WTC11 (cell line): ENCODE measurements at regions not wholly inside any gene's neighbourhood (a gene's known extent, or its start where the extent isn't known, plus 50 kb on each side); places are given as distances from the start of the nearest gene placed in this dataset.

Source experiments
- ATAC-seq: fragments of 200-7000 bp; cut with Tn5 transposase; 2 replicates; pipeline ENCODE4 v1.10.0; 2021; ENCODE audit warnings: mild to moderate bottlenecking, moderate library complexity
- CTCF ChIA-PET: fragments of 300-600 bp; sonication (Branson Sonifier 250); formaldehyde crosslinking; loops from one replicate; lab custom pipeline; 2021; ENCODE audit warnings: antibody characterized with exemption; lab: Charles Lee
- POLR2A ChIA-PET: fragments of 350-600 bp; sonication (Branson Sonifier 250); formaldehyde crosslinking; loops from one replicate; lab custom pipeline; 2021; ENCODE audit warnings: antibody characterized with exemption; lab: Charles Lee
- DNase-seq: peaks from one replicate; pipeline ENCODE4 v3.0.0; 2021; ENCODE audit warnings: low spot score
- H3K27ac Mint-ChIP-seq: 2 replicates; pipeline ENCODE4 v1.8.0; 2021; ENCODE audit warnings: mixed read lengths
- H3K27me3 Mint-ChIP-seq: 2 replicates; pipeline ENCODE4 v1.8.0; 2021; ENCODE audit warnings: low read depth, mild to moderate bottlenecking, moderate library complexity, mixed read lengths
- H3K36me3 Mint-ChIP-seq: 2 replicates; pipeline ENCODE4 v1.8.0; 2021; ENCODE audit warnings: mixed read lengths
- H3K4me1 Mint-ChIP-seq: 2 replicates; pipeline ENCODE4 v1.8.0; 2022; ENCODE audit warnings: mixed read lengths
- H3K4me3 Mint-ChIP-seq: 2 replicates; pipeline ENCODE4 v1.8.0; 2021; ENCODE audit warnings: mild to moderate bottlenecking, moderate library complexity, mixed read lengths
- H3K9me3 Mint-ChIP-seq: 2 replicates; pipeline ENCODE4 v1.8.0; 2021; ENCODE audit warnings: mixed read lengths
- ELF4 ChIP-seq: sonication (generic); formaldehyde crosslinking; IDR thresholded peaks from 2 replicates; pipeline ENCODE4 v1.8.1; 2022; ENCODE audit warnings: low read depth, mild to moderate bottlenecking, moderate library complexity, missing genetic modification reagents
- JAZF1 ChIP-seq: fragments of 250-450 bp; sonication (Bioruptor Pico); IDR thresholded peaks from 2 replicates; pipeline ENCODE4 v1.9.0; 2021; ENCODE audit warnings: moderate library complexity, mild to moderate bottlenecking, inconsistent platforms
- NFYB ChIP-seq: sonication (generic); formaldehyde crosslinking; conservative IDR thresholded peaks from 2 replicates; pipeline ENCODE4 v1.8.0; 2022; ENCODE audit warnings: low read depth, missing genetic modification reagents
- RORB ChIP-seq: fragments of 250-450 bp; sonication (Bioruptor Pico); IDR thresholded peaks from 2 replicates; pipeline ENCODE4 v1.9.0; 2021; ENCODE audit warnings: mild to moderate bottlenecking
- TP53 ChIP-seq: sonication (generic); formaldehyde crosslinking; IDR thresholded peaks from 2 replicates; pipeline ENCODE4 v1.8.1; 2023; ENCODE audit warnings: mild to moderate bottlenecking, missing genetic modification reagents
- ZNF219 ChIP-seq: sonication (generic); formaldehyde crosslinking; IDR thresholded peaks from 2 replicates; pipeline ENCODE4 v1.8.0; 2023; ENCODE audit warnings: missing genetic modification reagents, mild to moderate bottlenecking, borderline replicate concordance
- TF ChIP-seq, protein P1 (sequence below): sonication (generic); formaldehyde crosslinking; conservative IDR thresholded peaks from 2 replicates; pipeline ENCODE4 v1.8.1; 2022; ENCODE audit warnings: mild to moderate bottlenecking, missing genetic modification reagents
- TF ChIP-seq, protein P2 (sequence below): sonication (generic); formaldehyde crosslinking; IDR thresholded peaks from 2 replicates; pipeline ENCODE4 v1.8.1; 2023; ENCODE audit warnings: mild to moderate bottlenecking, missing genetic modification reagents
- TF ChIP-seq, protein P3 (sequence below): sonication (generic); formaldehyde crosslinking; IDR thresholded peaks from 2 replicates; pipeline ENCODE4 v1.8.1; 2023; ENCODE audit warnings: mild to moderate bottlenecking, missing genetic modification reagents
- TF ChIP-seq, protein P4 (sequence below): sonication (generic); formaldehyde crosslinking; IDR thresholded peaks from 2 replicates; pipeline ENCODE4 v1.8.0; 2023; ENCODE audit warnings: missing genetic modification reagents, mild to moderate bottlenecking, borderline replicate concordance
- TF ChIP-seq, protein P5 (sequence below): sonication (generic); formaldehyde crosslinking; conservative IDR thresholded peaks from 2 replicates; pipeline ENCODE4 v1.8.1; 2023; ENCODE audit warnings: mild to moderate bottlenecking, low read depth, missing genetic modification reagents, moderate library complexity
- TF ChIP-seq, protein P6 (sequence below): sonication (generic); formaldehyde crosslinking; IDR thresholded peaks from 2 replicates; pipeline ENCODE4 v1.8.0; 2022; ENCODE audit warnings: mild to moderate bottlenecking, missing genetic modification reagents

DNA sequence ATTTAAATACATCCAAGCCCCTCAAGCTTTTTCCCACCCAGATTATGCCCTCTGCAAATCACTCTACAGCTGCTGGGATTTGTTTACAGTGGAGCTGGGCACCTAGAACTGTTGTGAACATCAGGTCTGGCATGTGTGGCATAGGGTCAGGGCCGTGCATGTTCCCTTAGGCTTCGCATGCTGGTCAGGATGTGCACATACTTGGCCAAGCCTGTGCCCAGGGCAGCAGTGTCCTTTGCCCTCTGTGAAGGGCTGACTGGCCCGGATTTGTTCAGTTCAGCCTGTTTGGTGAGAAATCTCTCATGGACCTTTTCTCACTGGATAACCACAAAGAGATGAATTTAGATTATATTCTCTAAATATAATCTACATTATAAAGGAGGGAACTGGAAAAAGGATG, 471.9 kb downstream of the TRIML1 start:
- ATAC-seq (no peak), DNase-seq (no peak)
- Mint-ChIP-seq H3K36me3 (no peaks in the 10 kb centered on the region), H3K27ac (no peak overlapping the region), H3K4me3 (no peak overlapping the region), H3K27me3 (no peaks in the 10 kb centered on the region)
- CTCF ChIA-PET: no interaction called here
- TF ChIP-seq, protein P1, sequence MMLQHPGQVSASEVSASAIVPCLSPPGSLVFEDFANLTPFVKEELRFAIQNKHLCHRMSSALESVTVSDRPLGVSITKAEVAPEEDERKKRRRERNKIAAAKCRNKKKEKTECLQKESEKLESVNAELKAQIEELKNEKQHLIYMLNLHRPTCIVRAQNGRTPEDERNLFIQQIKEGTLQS (CRISPR knock-in tag): no peak
- TF ChIP-seq, protein P2, sequence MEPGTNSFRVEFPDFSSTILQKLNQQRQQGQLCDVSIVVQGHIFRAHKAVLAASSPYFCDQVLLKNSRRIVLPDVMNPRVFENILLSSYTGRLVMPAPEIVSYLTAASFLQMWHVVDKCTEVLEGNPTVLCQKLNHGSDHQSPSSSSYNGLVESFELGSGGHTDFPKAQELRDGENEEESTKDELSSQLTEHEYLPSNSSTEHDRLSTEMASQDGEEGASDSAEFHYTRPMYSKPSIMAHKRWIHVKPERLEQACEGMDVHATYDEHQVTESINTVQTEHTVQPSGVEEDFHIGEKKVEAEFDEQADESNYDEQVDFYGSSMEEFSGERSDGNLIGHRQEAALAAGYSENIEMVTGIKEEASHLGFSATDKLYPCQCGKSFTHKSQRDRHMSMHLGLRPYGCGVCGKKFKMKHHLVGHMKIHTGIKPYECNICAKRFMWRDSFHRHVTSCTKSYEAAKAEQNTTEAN (CRISPR knock-in tag): no peak
- TF ChIP-seq, protein P3, sequence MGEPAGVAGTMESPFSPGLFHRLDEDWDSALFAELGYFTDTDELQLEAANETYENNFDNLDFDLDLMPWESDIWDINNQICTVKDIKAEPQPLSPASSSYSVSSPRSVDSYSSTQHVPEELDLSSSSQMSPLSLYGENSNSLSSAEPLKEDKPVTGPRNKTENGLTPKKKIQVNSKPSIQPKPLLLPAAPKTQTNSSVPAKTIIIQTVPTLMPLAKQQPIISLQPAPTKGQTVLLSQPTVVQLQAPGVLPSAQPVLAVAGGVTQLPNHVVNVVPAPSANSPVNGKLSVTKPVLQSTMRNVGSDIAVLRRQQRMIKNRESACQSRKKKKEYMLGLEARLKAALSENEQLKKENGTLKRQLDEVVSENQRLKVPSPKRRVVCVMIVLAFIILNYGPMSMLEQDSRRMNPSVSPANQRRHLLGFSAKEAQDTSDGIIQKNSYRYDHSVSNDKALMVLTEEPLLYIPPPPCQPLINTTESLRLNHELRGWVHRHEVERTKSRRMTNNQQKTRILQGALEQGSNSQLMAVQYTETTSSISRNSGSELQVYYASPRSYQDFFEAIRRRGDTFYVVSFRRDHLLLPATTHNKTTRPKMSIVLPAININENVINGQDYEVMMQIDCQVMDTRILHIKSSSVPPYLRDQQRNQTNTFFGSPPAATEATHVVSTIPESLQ: no peak
- no peak for TF ChIP-seq TP53 (CRISPR knock-in tag)
- TF ChIP-seq ELF4 (CRISPR knock-in tag): no peak
- TF ChIP-seq, protein P4, sequence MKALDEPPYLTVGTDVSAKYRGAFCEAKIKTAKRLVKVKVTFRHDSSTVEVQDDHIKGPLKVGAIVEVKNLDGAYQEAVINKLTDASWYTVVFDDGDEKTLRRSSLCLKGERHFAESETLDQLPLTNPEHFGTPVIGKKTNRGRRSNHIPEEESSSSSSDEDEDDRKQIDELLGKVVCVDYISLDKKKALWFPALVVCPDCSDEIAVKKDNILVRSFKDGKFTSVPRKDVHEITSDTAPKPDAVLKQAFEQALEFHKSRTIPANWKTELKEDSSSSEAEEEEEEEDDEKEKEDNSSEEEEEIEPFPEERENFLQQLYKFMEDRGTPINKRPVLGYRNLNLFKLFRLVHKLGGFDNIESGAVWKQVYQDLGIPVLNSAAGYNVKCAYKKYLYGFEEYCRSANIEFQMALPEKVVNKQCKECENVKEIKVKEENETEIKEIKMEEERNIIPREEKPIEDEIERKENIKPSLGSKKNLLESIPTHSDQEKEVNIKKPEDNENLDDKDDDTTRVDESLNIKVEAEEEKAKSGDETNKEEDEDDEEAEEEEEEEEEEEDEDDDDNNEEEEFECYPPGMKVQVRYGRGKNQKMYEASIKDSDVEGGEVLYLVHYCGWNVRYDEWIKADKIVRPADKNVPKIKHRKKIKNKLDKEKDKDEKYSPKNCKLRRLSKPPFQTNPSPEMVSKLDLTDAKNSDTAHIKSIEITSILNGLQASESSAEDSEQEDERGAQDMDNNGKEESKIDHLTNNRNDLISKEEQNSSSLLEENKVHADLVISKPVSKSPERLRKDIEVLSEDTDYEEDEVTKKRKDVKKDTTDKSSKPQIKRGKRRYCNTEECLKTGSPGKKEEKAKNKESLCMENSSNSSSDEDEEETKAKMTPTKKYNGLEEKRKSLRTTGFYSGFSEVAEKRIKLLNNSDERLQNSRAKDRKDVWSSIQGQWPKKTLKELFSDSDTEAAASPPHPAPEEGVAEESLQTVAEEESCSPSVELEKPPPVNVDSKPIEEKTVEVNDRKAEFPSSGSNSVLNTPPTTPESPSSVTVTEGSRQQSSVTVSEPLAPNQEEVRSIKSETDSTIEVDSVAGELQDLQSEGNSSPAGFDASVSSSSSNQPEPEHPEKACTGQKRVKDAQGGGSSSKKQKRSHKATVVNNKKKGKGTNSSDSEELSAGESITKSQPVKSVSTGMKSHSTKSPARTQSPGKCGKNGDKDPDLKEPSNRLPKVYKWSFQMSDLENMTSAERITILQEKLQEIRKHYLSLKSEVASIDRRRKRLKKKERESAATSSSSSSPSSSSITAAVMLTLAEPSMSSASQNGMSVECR (CRISPR knock-in tag): no peak
- TF ChIP-seq, protein P5, sequence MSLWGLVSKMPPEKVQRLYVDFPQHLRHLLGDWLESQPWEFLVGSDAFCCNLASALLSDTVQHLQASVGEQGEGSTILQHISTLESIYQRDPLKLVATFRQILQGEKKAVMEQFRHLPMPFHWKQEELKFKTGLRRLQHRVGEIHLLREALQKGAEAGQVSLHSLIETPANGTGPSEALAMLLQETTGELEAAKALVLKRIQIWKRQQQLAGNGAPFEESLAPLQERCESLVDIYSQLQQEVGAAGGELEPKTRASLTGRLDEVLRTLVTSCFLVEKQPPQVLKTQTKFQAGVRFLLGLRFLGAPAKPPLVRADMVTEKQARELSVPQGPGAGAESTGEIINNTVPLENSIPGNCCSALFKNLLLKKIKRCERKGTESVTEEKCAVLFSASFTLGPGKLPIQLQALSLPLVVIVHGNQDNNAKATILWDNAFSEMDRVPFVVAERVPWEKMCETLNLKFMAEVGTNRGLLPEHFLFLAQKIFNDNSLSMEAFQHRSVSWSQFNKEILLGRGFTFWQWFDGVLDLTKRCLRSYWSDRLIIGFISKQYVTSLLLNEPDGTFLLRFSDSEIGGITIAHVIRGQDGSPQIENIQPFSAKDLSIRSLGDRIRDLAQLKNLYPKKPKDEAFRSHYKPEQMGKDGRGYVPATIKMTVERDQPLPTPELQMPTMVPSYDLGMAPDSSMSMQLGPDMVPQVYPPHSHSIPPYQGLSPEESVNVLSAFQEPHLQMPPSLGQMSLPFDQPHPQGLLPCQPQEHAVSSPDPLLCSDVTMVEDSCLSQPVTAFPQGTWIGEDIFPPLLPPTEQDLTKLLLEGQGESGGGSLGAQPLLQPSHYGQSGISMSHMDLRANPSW (CRISPR knock-in tag): no peak
- TF ChIP-seq NFYB: no peak
- TF ChIP-seq, protein P6, sequence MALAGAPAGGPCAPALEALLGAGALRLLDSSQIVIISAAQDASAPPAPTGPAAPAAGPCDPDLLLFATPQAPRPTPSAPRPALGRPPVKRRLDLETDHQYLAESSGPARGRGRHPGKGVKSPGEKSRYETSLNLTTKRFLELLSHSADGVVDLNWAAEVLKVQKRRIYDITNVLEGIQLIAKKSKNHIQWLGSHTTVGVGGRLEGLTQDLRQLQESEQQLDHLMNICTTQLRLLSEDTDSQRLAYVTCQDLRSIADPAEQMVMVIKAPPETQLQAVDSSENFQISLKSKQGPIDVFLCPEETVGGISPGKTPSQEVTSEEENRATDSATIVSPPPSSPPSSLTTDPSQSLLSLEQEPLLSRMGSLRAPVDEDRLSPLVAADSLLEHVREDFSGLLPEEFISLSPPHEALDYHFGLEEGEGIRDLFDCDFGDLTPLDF: no peak
- TF ChIP-seq ZNF219 (CRISPR knock-in tag): no peak
- TF ChIP-seq RORB (CRISPR knock-in tag): no peak
- TF ChIP-seq, all 79 proteins: peak for 0
- peaks cover 17% of the 10 kb centered on the region for H3K9me3 Mint-ChIP-seq
- POLR2A ChIA-PET: no interaction called here
- 0 out of 2 replicates have a peak, but pooled peaks cover 3% of the 10 kb centered on the region for H3K4me1 Mint-ChIP-seq

DNA sequence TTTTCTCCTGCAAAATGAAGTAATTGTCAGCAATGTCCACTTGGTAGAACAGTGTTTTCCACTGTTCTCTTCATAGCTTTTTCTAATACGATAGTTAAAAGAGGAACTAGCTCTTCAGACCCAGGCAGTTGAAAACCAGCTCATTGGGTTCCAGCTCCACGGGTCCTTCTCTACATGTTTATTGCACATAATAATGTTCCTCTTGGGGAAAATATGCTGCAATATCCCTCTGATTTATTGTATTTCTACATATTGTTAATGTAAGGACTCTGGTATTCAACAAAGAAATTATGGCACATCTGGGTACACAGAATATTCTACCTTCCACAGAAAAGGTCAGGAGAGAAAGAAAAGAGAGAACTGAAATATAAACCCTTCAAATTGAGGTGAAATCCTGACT, 473.4 kb downstream of the TRIML1 start:
- H3K4me1 Mint-ChIP-seq: 0 out of 2 replicates have a peak, but pooled peaks cover 3% of the 10 kb centered on the region
- H3K4me3 Mint-ChIP-seq: no peak overlapping the region
- no peaks in the 10 kb centered on the region for H3K27me3 Mint-ChIP-seq
- POLR2A ChIA-PET: no interaction called here
- H3K27ac Mint-ChIP-seq: no peak overlapping the region
- peaks cover 28% of the 10 kb centered on the region for H3K9me3 Mint-ChIP-seq
- no peak for DNase-seq
- ATAC-seq: no peak
- no peak for TF ChIP-seq JAZF1 (CRISPR knock-in tag)
- TF ChIP-seq, protein P3: no peak
- TF ChIP-seq, all 79 proteins: peak for 0
- no peaks in the 10 kb centered on the region for H3K36me3 Mint-ChIP-seq
- CTCF ChIA-PET: no interaction called here
